Astrocyte of the cerebellum (primary cell): ENCODE measurements at regions not wholly inside any gene's neighbourhood (a gene's known extent, or its start where the extent isn't known, plus 50 kb on each side); places are given as distances from the start of the nearest gene placed in this dataset.
"Not testable (repeated sequence)": the region's sequence is repeated elsewhere in the genome, so short reads cannot be mapped to it uniquely, and the experiment has no call there.

Experiments
- DNase-seq: peaks from one replicate; pipeline ENCODE4 v3.0.0-alpha.2; 2011; ENCODE audit warnings: low read depth
- H3K4me3 ChIP-seq: 2 replicates; pipeline ENCODE4 v1.5.1; 2011; ENCODE audit warnings: mild to moderate bottlenecking, low read depth, low read length, moderate library complexity
- in situ Hi-C: cut with HindIII; loops from 2 replicates; pipeline ENCODE4 v1.10.0; 2017; ENCODE audit warnings: low sequenced_read_pairs
- TF ChIP-seq, protein P1 (sequence below): IDR thresholded peaks from 2 replicates; pipeline ENCODE4 v1.5.1; 2012; ENCODE audit warnings: low read length, low read depth, moderate library complexity, mild to moderate bottlenecking; ENCODE audit errors: missing control alignments

DNA sequence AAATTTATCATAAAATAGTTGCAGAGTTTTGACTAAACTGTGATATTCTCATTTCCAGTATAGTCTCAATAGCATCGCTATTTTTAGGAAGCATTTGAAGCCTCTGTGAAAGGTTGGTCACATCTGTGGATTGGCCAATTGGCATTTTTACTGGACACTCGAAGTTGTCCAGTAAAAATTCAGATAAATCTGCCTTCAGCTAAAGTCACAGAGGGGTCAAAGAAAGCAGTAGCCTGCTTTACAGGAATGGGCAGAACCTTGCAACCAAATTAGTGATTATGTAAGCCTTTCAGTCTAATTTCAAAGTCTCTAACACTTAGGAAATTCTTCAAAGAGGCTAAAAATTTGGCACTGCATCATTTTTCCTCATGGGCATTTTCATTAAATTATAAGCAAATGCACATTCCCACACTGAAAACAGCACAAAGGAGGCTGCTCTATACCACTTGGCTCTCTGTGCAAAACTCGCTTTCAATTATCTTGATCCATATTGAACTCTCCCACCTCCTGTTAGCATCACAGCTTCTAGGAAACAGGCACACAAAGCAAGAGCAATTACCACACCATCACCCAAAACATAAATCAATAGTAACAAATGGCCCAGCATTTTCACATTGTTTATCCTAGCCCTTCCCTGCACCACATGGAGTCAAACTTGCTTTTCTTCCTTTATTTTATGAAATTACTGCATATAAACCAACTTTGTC lies 318.5 kb upstream of the DUSP10 start:
- H3K4me3 ChIP-seq, result no peak overlapping the region
- in situ Hi-C loops, result no loop called here
- TF ChIP-seq, protein P1, sequence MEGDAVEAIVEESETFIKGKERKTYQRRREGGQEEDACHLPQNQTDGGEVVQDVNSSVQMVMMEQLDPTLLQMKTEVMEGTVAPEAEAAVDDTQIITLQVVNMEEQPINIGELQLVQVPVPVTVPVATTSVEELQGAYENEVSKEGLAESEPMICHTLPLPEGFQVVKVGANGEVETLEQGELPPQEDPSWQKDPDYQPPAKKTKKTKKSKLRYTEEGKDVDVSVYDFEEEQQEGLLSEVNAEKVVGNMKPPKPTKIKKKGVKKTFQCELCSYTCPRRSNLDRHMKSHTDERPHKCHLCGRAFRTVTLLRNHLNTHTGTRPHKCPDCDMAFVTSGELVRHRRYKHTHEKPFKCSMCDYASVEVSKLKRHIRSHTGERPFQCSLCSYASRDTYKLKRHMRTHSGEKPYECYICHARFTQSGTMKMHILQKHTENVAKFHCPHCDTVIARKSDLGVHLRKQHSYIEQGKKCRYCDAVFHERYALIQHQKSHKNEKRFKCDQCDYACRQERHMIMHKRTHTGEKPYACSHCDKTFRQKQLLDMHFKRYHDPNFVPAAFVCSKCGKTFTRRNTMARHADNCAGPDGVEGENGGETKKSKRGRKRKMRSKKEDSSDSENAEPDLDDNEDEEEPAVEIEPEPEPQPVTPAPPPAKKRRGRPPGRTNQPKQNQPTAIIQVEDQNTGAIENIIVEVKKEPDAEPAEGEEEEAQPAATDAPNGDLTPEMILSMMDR, result no peak
- DNase-seq, result no peak

DNA sequence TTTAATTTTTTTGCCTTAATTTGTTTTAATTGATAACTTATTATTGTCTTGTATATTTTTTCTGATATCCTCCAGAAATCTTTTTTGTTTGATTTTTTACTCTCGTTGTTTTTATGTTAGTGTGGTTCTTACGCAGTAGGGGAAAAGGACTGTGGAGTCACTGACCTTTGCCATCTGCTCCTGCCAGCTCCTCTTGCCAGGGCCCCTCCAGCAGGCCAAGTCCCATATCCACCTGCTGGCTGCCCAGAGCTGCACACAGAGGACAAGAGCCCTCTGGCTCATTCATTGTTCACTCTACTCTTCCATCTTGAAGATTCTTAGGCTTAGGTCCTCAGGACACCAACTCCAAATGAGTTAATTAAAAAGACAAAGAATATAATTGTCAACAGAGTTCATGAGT lies 316.4 kb upstream of the DUSP10 start:
- no peak for DNase-seq
- H3K4me3 ChIP-seq, result no peak overlapping the region
- in situ Hi-C loops, result no loop called here
- TF ChIP-seq, protein P1, result no peak

DNA sequence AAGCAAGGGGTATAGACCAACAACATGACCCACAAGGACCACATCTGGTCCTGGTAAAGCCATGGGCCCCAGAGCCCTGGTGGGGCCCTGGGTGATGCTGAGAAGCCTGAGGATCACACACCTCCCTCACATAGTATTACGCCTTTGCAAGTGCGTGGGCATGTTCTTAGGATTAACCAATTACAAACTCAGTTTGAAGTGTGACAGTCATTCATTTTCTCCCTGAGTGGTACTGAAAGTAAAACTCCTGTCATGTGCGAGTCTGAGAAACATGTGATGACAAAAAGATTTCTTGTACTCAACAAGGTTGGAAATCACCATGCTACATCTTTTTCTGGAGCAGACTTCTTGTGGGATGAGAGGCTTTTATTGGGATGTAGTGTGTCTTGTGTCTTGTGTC lies 315.3 kb upstream of the DUSP10 start:
- no peak for DNase-seq
- in situ Hi-C loops, result no loop called here
- TF ChIP-seq, protein P1, result no peak
- H3K4me3 ChIP-seq, result no peak overlapping the region

DNA sequence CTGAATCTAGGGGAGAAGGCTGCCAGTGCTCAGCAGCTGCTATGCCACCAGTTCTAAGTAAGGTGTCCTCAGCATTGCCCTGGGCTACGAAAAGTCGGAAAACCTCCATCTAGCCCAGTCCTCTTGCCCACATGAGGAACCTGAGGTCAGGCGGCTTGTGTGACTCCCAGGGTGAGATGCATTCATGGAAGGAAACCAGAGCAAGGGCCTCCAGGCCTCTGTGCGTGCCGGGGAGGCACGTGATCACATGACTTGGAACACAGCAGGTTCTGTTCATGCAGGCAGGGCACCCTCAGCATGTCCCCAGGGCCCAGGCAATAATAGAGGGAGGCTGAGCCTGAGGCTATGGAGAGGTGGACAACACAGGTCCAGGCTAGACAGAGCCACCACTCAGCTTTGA lies 312.5 kb upstream of the DUSP10 start:
- DNase-seq, result no peak
- in situ Hi-C loops, result no loop called here
- TF ChIP-seq, protein P1, result no peak
- H3K4me3 ChIP-seq, result no peak overlapping the region

DNA sequence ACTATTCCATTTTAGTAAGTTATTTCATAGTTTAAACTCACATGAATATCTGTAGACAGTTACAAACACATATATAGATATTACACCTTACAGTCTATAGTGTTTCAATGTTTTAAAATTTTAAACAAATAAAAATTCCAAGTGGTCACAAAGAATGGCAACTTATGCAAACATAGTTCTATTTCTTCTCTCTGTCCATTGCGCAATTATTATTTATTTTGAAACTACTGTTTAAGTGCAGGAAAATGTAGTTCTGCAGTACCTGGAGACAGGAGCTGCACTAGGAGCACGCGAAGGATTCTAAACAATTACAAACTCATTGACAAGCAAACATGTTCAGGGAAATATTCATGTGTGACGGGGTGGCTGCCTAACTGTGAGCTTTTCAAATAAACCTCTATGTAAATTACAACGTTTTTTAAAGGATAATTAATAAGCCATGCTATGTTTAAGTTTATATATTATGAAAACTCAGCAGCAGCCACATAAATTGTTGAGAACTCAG lies 312.0 kb upstream of the DUSP10 start:
- no peak overlapping the region for H3K4me3 ChIP-seq
- in situ Hi-C loops, result no loop called here
- TF ChIP-seq, protein P1, result no peak
- DNase-seq, result no peak

DNA sequence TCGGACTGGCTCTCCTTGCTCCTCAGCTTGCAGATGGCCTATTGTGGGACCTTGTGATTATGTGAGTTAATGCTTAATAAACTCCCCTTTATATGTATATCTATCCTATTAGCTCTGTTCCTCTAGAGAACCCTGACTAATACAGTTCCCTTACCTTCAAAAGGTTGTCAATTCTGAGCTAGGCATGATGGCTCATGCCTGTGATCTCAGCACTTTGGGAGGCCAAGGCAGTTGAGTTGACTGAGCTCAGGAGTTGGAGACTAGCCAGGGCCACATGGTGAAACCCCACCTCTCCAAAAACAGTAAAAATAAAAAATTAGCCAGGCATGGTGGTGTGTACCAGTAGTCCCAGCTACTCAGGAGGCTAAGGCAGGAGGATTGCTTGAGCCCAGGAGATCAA lies 309.4 kb upstream of the DUSP10 start:
- DNase-seq, H3K4me3 ChIP-seq, in situ Hi-C loops: not testable (repeated sequence)

- H3K4me3 ChIP-seq, in situ Hi-C loops, DNase-seq: not testable (repeated sequence)
These were observed 307.8 kb upstream of the DUSP10 start for GRCh38 chr1:222049661-222050060.
